ENCODE measurements at regions not wholly inside any gene's neighbourhood (a gene's known extent, or its start where the extent isn't known, plus 50 kb on each side); places are given as distances from the start of the nearest gene placed in this dataset.

GRCh38 chr4:74631988-74632387 is 162.3 kb downstream of the BTC start:
- no peak for TF ChIP-seq CTCF (IDR thresholded peaks at IDR 0.05; ENCODE audit: borderline replicate concordance, insufficient read depth, low read depth, low read length)
- no peak overlapping the region for H3K4me3 ChIP-seq (ENCODE audit: low read depth, low read length)

- no peak for TF ChIP-seq CTCF (IDR thresholded peaks at IDR 0.05; ENCODE audit: borderline replicate concordance, insufficient read depth, low read depth, low read length)
- no peak overlapping the region for H3K4me3 ChIP-seq (ENCODE audit: low read depth, low read length)
These were observed 161.7 kb downstream of the BTC start for GRCh38 chr4:74632634-74633033.

- no peak overlapping the region for H3K4me3 ChIP-seq (ENCODE audit: low read depth, low read length)
- TF ChIP-seq CTCF (IDR thresholded peaks at IDR 0.05; ENCODE audit: borderline replicate concordance, insufficient read depth, low read depth, low read length) = no peak
These were observed 159.2 kb downstream of the BTC start for GRCh38 chr4:74635074-74635473.

GRCh38 chr4:74635490-74636123 is 158.7 kb downstream of the BTC start:
- TF ChIP-seq CTCF (IDR thresholded peaks at IDR 0.05; ENCODE audit: borderline replicate concordance, insufficient read depth, low read depth, low read length) = no peak
- no peak overlapping the region for H3K4me3 ChIP-seq (ENCODE audit: low read depth, low read length)

- H3K4me3 ChIP-seq (ENCODE audit: low read depth, low read length) = no peak overlapping the region
- TF ChIP-seq CTCF (IDR thresholded peaks at IDR 0.05; ENCODE audit: borderline replicate concordance, insufficient read depth, low read depth, low read length) = no peak
These were observed 156.3 kb downstream of the BTC start for GRCh38 chr4:74638001-74638400.

GRCh38 chr4:74638689-74639088 is 155.6 kb downstream of the BTC start:
- H3K4me3 ChIP-seq (ENCODE audit: low read depth, low read length) = no peak overlapping the region
- no peak for TF ChIP-seq CTCF (IDR thresholded peaks at IDR 0.05; ENCODE audit: borderline replicate concordance, insufficient read depth, low read depth, low read length)

GRCh38 chr4:74640111-74640903 is 154.0 kb downstream of the BTC start:
- no peak for TF ChIP-seq CTCF (IDR thresholded peaks at IDR 0.05; ENCODE audit: borderline replicate concordance, insufficient read depth, low read depth, low read length)
- no peak overlapping the region for H3K4me3 ChIP-seq (ENCODE audit: low read depth, low read length)
